HCT116 (cell line): ENCODE measurements at regions not wholly inside any gene's neighbourhood (a gene's known extent, or its start where the extent isn't known, plus 50 kb on each side); places are given as distances from the start of the nearest gene placed in this dataset.

ENCODE experiments used
- ATAC-seq: fragments of 200-7000 bp; cut with Tn5 transposase; 2 replicates; pipeline ENCODE4 v1.9.1; 2020; ENCODE audit warnings: mild to moderate bottlenecking, moderate library complexity
- BruUV-seq: library from RNA; stranded (reverse); fragments of 400-500 nt; replicated peaks from 2 replicates; lab custom pipeline; 2021; lab: Mats Ljungman, UMichigan
- CTCF ChIA-PET: fragments of 300-600 bp; sonication (Branson Sonifier 250); formaldehyde crosslinking; loops from one replicate; lab custom pipeline; 2021; ENCODE audit warnings: antibody characterized with exemption; lab: Charles Lee
- POLR2A ChIA-PET: fragments of 300-600, 350-600 bp; sonication (Branson Sonifier 250); formaldehyde crosslinking; loops from one replicate; lab custom pipeline; 2021; ENCODE audit warnings: antibody characterized with exemption; lab: Charles Lee
- RAD21 ChIA-PET, 2 experiments: fragments of 300-600 bp; sonication (Branson Sonifier 250); formaldehyde crosslinking; loops; one replicate each; lab custom pipeline; 2023; ENCODE audit warnings: low total read pairs in 2 of 2; ENCODE audit not compliant: uncharacterized antibody in 2 of 2, unreplicated experiment in 2 of 2, low non-redundant PET in 1 of 2; lab: Charles Lee
- DNase-seq: peaks from one replicate; pipeline ENCODE4 v3.0.0-alpha.2; 2010; ENCODE audit warnings: low read depth, low spot score
- H2AFZ ChIP-seq: fragments of 200-600 bp; shearing (Covaris generic), sonication (generic); 2 replicates; pipeline ENCODE4 v1.6.1; 2017; ENCODE audit warnings: low read depth, mixed run types, mixed read lengths, antibody characterized with exemption, low read length; ENCODE audit not compliant: poor library complexity, severe bottlenecking
- H3K27ac ChIP-seq: 2 replicates; pipeline ENCODE4 v1.5.1; 2012; ENCODE audit warnings: low read depth, low read length
- H3K27me3 ChIP-seq: fragments of 200-600 bp; sonication (generic); 2 replicates; pipeline ENCODE4 v1.6.1; 2016; ENCODE audit warnings: mixed run types, low read length, mixed read lengths; ENCODE audit not compliant: insufficient read depth
- H3K36me3 ChIP-seq, 2 experiments: fragments of 200-500 bp in 1 of 2; fragments of 200-600 bp in 1 of 2; sonication (Bioruptor generic) in 1 of 2; sonication (generic) in 1 of 2; 2 replicates each; pipeline versions ENCODE4 v1.5.1 to v1.6.1; 2014 to 2016; ENCODE audit warnings: low read length in 2 of 2, inconsistent platforms in 1 of 2, mixed read lengths in 1 of 2, mixed run types in 1 of 2; ENCODE audit not compliant: insufficient read depth in 2 of 2, control insufficient read depth in 1 of 2
- H3K4me1 ChIP-seq, 2 experiments: fragments of 200-600 bp in 1 of 2; sonication (generic) in 1 of 2; 2 replicates each; pipeline versions ENCODE4 v1.5.1 to v1.6.1; 2012 to 2017; ENCODE audit warnings: low read length in 2 of 2, inconsistent platforms in 1 of 2, mild to moderate bottlenecking in 1 of 2, mixed read lengths in 1 of 2, mixed run types in 1 of 2, moderate library complexity in 1 of 2; ENCODE audit not compliant: insufficient read depth in 2 of 2, control insufficient read depth in 1 of 2
- H3K4me2 ChIP-seq: fragments of 200-600 bp; sonication (generic); 2 replicates; pipeline ENCODE4 v1.6.1; 2017; ENCODE audit warnings: mixed run types, low read length, mixed read lengths
- H3K4me3 ChIP-seq, 2 experiments: fragments of 200-600 bp in 1 of 2; sonication (generic) in 1 of 2; replicated peaks in 1 of 2; 2 replicates each; pipeline ENCODE4 v1.5.1; 2011 to 2016; ENCODE audit warnings: low read length in 2 of 2, control low read depth in 1 of 2, low read depth in 1 of 2, mild to moderate bottlenecking in 1 of 2, mixed read lengths in 1 of 2, mixed run types in 1 of 2
- H3K79me2 ChIP-seq: fragments of 200-600 bp; sonication (generic); 2 replicates; pipeline ENCODE4 v1.6.1; 2017; ENCODE audit warnings: mild to moderate bottlenecking, mixed run types, low read length, moderate library complexity, mixed read lengths; ENCODE audit not compliant: insufficient read depth
- H3K9ac ChIP-seq: fragments of 200-600 bp; sonication (generic); 2 replicates; pipeline ENCODE4 v1.6.1; 2016; ENCODE audit warnings: low read length, mixed read lengths
- H3K9me2 ChIP-seq: fragments of 200-600 bp; sonication (generic), shearing (Covaris generic); 2 replicates; pipeline ENCODE4 v1.6.1; 2017; ENCODE audit warnings: mixed run types, mild to moderate bottlenecking, moderate library complexity; ENCODE audit not compliant: insufficient read depth
- H3K9me3 ChIP-seq, 2 experiments: fragments of 200-500 bp in 1 of 2; fragments of 200-600 bp in 1 of 2; sonication (Bioruptor generic) in 1 of 2; sonication (generic) in 1 of 2; 2 replicates each; pipeline ENCODE4 v1.6.1; 2014 to 2017; ENCODE audit warnings: low read length in 2 of 2, mixed read lengths in 2 of 2, inconsistent platforms in 1 of 2, low read depth in 1 of 2, mild to moderate bottlenecking in 1 of 2, mixed run types in 1 of 2, moderate library complexity in 1 of 2; ENCODE audit not compliant: control insufficient read depth in 1 of 2, insufficient read depth in 1 of 2
- H4K20me1 ChIP-seq: fragments of 200-600 bp; sonication (generic), shearing (Covaris generic); 2 replicates; pipeline ENCODE4 v1.6.1; 2017; ENCODE audit warnings: mixed run types, mild to moderate bottlenecking, moderate library complexity; ENCODE audit not compliant: insufficient read depth
- ATF3 ChIP-seq: IDR thresholded peaks from 2 replicates; pipeline ENCODE4 v1.6.1; 2012
- CBX3 ChIP-seq: IDR thresholded peaks from 2 replicates; pipeline ENCODE4 v1.6.1; 2012; ENCODE audit warnings: low read depth
- CEBPB ChIP-seq: IDR thresholded peaks from 2 replicates; pipeline ENCODE4 v1.6.1; 2012; ENCODE audit warnings: low read depth
- CTCF ChIP-seq, 3 experiments: fragments of 200-600 bp in 1 of 3; sonication (generic) in 1 of 3; IDR thresholded peaks in 2 of 3; conservative IDR thresholded peaks in 1 of 3; 2 replicates each; pipeline ENCODE4 v1.5.1; 2012 to 2017; ENCODE audit warnings: low read depth in 2 of 3, low read length in 2 of 3, antibody characterized with exemption in 1 of 3, borderline replicate concordance in 1 of 3, control low read depth in 1 of 3, mild to moderate bottlenecking in 1 of 3, mixed read lengths in 1 of 3, mixed run types in 1 of 3, moderate library complexity in 1 of 3; ENCODE audit not compliant: insufficient read depth in 1 of 3
- EGR1 ChIP-seq: IDR thresholded peaks from 2 replicates; pipeline ENCODE4 v1.6.1; 2012; ENCODE audit warnings: low read depth
- ELF1 ChIP-seq: IDR thresholded peaks from 2 replicates; pipeline ENCODE4 v1.6.1; 2012; ENCODE audit warnings: low read depth, borderline replicate concordance
- EZH2 ChIP-seq: fragments of 200-600 bp; sonication (generic); IDR thresholded peaks from 2 replicates; pipeline ENCODE4 v1.6.1; 2017; ENCODE audit warnings: antibody characterized with exemption, mixed run types
- FOSL1 ChIP-seq: IDR thresholded peaks from 2 replicates; pipeline ENCODE4 v1.6.1; 2012; ENCODE audit warnings: low read depth
- MAX ChIP-seq: IDR thresholded peaks from 2 replicates; pipeline ENCODE4 v1.6.1; 2012
- POLR2AphosphoS5 ChIP-seq: IDR thresholded peaks from 2 replicates; pipeline ENCODE4 v1.6.1; 2011; ENCODE audit warnings: mild to moderate bottlenecking, low read depth, low read length, moderate library complexity
- REST ChIP-seq: IDR thresholded peaks from 2 replicates; pipeline ENCODE4 v1.6.1; 2012; ENCODE audit warnings: low read depth
- SIN3A ChIP-seq: IDR thresholded peaks from 2 replicates; pipeline ENCODE4 v1.6.1; 2012; ENCODE audit warnings: low read depth
- SP1 ChIP-seq: IDR thresholded peaks from 2 replicates; pipeline ENCODE4 v1.6.1; 2012; ENCODE audit warnings: low read depth
- SRF ChIP-seq: IDR thresholded peaks from 2 replicates; pipeline ENCODE4 v1.6.1; 2012; ENCODE audit warnings: low read depth
- TCF7L2 ChIP-seq: IDR thresholded peaks from 2 replicates; pipeline ENCODE4 v1.7.0; 2011; ENCODE audit warnings: borderline replicate concordance, inconsistent platforms; ENCODE audit not compliant: insufficient read depth, insufficient read length; ENCODE audit errors: extremely low read depth
- YY1 ChIP-seq: IDR thresholded peaks from 2 replicates; pipeline ENCODE4 v1.6.1; 2011; ENCODE audit warnings: low read length, low read depth, moderate library complexity, mild to moderate bottlenecking; ENCODE audit not compliant: insufficient replicate concordance; ENCODE audit errors: extremely low read depth
- ZBTB33 ChIP-seq: IDR thresholded peaks from 2 replicates; pipeline ENCODE4 v1.6.1; 2011; ENCODE audit warnings: mild to moderate bottlenecking, low read length, moderate library complexity; ENCODE audit not compliant: insufficient replicate concordance; ENCODE audit errors: extremely low read depth
- ZNF274 ChIP-seq: fragments of 200-500 bp; sonication (Bioruptor generic); IDR thresholded peaks from 2 replicates; pipeline ENCODE4 v1.6.1; 2014; ENCODE audit warnings: mild to moderate bottlenecking, low read depth, low read length, inconsistent platforms
- intact Hi-C: fragments of 100-400 bp; cut with micrococcal nuclease; formaldehyde crosslinking; loops from 2 replicates; pipeline ENCODE4 v1.10.0; 2022

GRCh38 chr10:111879969-111880368 lies 303.6 kb downstream of the GPAM start:
- POLR2A ChIA-PET = no interaction called here
- Histone ChIP-seq H2AFZ (no peak overlapping the region), H3K9me3 (peaks cover 0 to 4% of the 10 kb centered on the region in 2 experiments; a peak in 1 of 4 replicates), H3K36me3 (no peaks in the 10 kb centered on the region), H4K20me1 (no peaks in the 10 kb centered on the region), H3K9ac (no peak overlapping the region), H3K27me3 (peaks cover 17% of the 10 kb centered on the region; the same call in 1 of the 2 replicates), H3K79me2 (no peaks in the 10 kb centered on the region), H3K9me2 (no peaks in the 10 kb centered on the region), H3K4me3 (no peak overlapping the region), H3K4me2 (no peak overlapping the region), H3K27ac (no peak overlapping the region), H3K4me1 (no peaks in the 10 kb centered on the region)
- RAD21 ChIA-PET = no interaction called here
- CTCF ChIA-PET = no interaction called here
- no peak for ATAC-seq
- intact Hi-C loops = no loop called here
- no peak for DNase-seq
- TF ChIP-seq CEBPB = no peak
- no peak for TF ChIP-seq MAX
- no peak for TF ChIP-seq EZH2
- TF ChIP-seq ATF3 = no peak
- TF ChIP-seq SIN3A = no peak
- TF ChIP-seq ZNF274 = no peak
- TF ChIP-seq YY1 = no peak
- TF ChIP-seq REST = no peak
- no peak for TF ChIP-seq SP1
- TF ChIP-seq ZBTB33 = no peak
- no peak for TF ChIP-seq FOSL1
- TF ChIP-seq SRF = no peak
- TF ChIP-seq CBX3 = no peak
- TF ChIP-seq EGR1 = no peak
- no peak for TF ChIP-seq POLR2AphosphoS5
- TF ChIP-seq CTCF (IDR thresholded peaks at IDR 0.05 in 2 of 3, conservative IDR thresholded peaks at IDR 0.05 in 1 of 3; ENCODE audit: borderline replicate concordance in 1 of 3, insufficient read depth in 1 of 3, low read depth in 2 of 3, low read length in 2 of 3) = no peak
- no peak for TF ChIP-seq ELF1
- no peak for TF ChIP-seq TCF7L2
- BruUV-seq = no TSS peak
